Pancreas (tissue), 10 donors: ENCODE measurements at regions not wholly inside any gene's neighbourhood (a gene's known extent, or its start where the extent isn't known, plus 50 kb on each side); places are given as distances from the start of the nearest gene placed in this dataset.

Experiments
- ATAC-seq, 4 donors: fragments of 200-7000 bp; cut with Tn5 transposase; one replicate each; pipeline versions ENCODE4 v1.8.0 to v1.9.1; 2020; ENCODE audit warnings: mild to moderate bottlenecking in 4 of 4, moderate library complexity in 4 of 4
- DNase-seq, 6 donors: peaks; one replicate each; pipeline ENCODE4 v3.0.0-alpha.2; 2020
- FAIRE-seq: peaks from 2 replicates; lab custom pipeline; 2012; peaks lifted over from hg19 to GRCh38; lab: Jason Lieb, UNC
- H3K27ac ChIP-seq, 4 donors: fragments of 200-600 bp; sonication (generic); 1 replicate in 3 of 4; 2 replicates in 1 of 4; pipeline versions ENCODE4 v1.5.0 to v1.8.0; 2020
- H3K27me3 ChIP-seq, 4 donors: fragments of 200-600 bp; one replicate each; pipeline ENCODE4 v1.8.0; 2021
- H3K36me3 ChIP-seq, 3 donors: fragments of 200-600 bp; sonication (generic) in 1 of 3; one replicate each; pipeline versions ENCODE4 v1.5.0 to v1.8.0; 2020 to 2021
- H3K4me1 ChIP-seq, 3 donors: fragments of 200-600 bp; one replicate each; pipeline ENCODE4 v1.8.0; 2021
- H3K4me3 ChIP-seq, 4 donors: fragments of 200-600 bp; sonication (generic) in 2 of 4; one replicate each; pipeline versions ENCODE4 v1.5.0 to v1.8.0; 2020 to 2021
- H3K9me3 ChIP-seq, 4 donors: fragments of 200-600 bp; one replicate each; pipeline ENCODE4 v1.8.0; 2021
- WGBS, 2 donors: extraction: QIAGEN DNeasy Blood & Tissue Kit; methylation state at CpG; one replicate each; pipeline ENCODE4 v1.1.7; 2013; 5-methylcytosine and 5-hydroxymethylcytosine counted together
- intact Hi-C, 3 donors: fragments of 100-400 bp; cut with DNase I; formaldehyde crosslinking; loops; one replicate each; pipeline versions ENCODE4 v1.11.1 to v1.14.2; 2022
- TF ChIP-seq, protein P1 (sequence below), 4 donors: fragments of 200-600 bp; sonication (generic) in 3 of 4; IDR thresholded peaks; one replicate each; pipeline versions ENCODE4 v1.5.0 to v1.8.0; 2021; ENCODE audit warnings: antibody characterized with exemption in 4 of 4
- donor health status: healthy with polysubstance abuse.
- donor health status: DM: no; HTN: no; CAD: no; lungs with moderate emphysema.
- donor health status: DM: no; HTN: no; CAD: no.
- donor health status: control.
- donor health status: control.
- donor health status: Bipolar disorder and iron deficiency.
- donor health status: DM: yes; HTN: yes; CAD: no.
- donor health status: DM: no; HTN: no; CAD: no.
- donor health status: DM: no; HTN: no; CAD: no.
- donor health status: DM: yes; HTN: yes; CAD: no.

GRCh38 chr1:23617084-23617521 lies 57.8 kb upstream of the ID3 start:
- Histone ChIP-seq H3K4me1 (peaks cover 0 to 4% (median 0%) of the 10 kb centered on the region in 3 donors), H3K27ac (no peak overlapping the region), H3K36me3 (no peaks in the 10 kb centered on the region), H3K4me3 (no peak overlapping the region), H3K9me3 (no peaks in the 10 kb centered on the region), H3K27me3 (no peaks in the 10 kb centered on the region)
- DNase-seq (no peak), ATAC-seq (no peak), FAIRE-seq (no peak)
- intact Hi-C loops, result no loop called here
- 66 to 72% methylated on average over 8 of the region's 8 CpGs for WGBS, 2 donors
- TF ChIP-seq, protein P1, sequence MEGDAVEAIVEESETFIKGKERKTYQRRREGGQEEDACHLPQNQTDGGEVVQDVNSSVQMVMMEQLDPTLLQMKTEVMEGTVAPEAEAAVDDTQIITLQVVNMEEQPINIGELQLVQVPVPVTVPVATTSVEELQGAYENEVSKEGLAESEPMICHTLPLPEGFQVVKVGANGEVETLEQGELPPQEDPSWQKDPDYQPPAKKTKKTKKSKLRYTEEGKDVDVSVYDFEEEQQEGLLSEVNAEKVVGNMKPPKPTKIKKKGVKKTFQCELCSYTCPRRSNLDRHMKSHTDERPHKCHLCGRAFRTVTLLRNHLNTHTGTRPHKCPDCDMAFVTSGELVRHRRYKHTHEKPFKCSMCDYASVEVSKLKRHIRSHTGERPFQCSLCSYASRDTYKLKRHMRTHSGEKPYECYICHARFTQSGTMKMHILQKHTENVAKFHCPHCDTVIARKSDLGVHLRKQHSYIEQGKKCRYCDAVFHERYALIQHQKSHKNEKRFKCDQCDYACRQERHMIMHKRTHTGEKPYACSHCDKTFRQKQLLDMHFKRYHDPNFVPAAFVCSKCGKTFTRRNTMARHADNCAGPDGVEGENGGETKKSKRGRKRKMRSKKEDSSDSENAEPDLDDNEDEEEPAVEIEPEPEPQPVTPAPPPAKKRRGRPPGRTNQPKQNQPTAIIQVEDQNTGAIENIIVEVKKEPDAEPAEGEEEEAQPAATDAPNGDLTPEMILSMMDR (IDR thresholded peaks at IDR 0.05), result no peak

DNA sequence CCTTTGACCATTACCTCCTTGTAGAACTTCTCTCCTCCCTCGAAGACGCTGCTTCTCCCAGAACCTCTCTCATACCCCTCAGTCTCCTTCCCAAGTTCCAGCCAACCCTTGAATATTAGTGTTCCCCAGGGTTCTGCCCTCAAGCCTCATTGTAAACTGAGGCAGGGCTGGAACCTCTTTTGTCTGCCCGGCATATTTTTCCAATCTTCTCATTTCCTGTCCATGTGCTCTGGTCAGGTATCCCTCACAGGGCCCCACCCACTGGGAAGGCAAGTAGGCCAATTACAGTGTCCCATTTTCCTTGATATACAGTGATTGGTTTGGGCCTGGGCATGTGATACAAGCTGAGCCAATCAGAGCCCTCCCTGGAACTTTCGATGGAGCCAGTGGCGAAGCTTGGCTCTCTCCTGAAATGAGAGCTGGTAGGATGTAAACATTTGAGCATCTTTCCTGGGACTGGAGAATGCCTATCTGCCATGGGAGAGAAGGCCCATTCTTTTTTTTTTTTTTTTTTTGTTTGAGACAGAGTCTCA lies 57.1 kb upstream of the ID3 start:
- no peak overlapping the region for H3K4me3 ChIP-seq
- 91 to 95% methylated on average over 5 of the region's 5 CpGs for WGBS, 2 donors
- H3K36me3 ChIP-seq, result no peaks in the 10 kb centered on the region
- no peak for ATAC-seq
- intact Hi-C loops, result no loop called here
- peaks cover 0 to 4% (median 0%) of the 10 kb centered on the region in 3 donors for H3K4me1 ChIP-seq
- no peak overlapping the region for H3K27ac ChIP-seq
- TF ChIP-seq, protein P1 (IDR thresholded peaks at IDR 0.05), result no peak
- no peak for FAIRE-seq
- H3K27me3 ChIP-seq, result no peaks in the 10 kb centered on the region
- no peak for DNase-seq
- no peaks in the 10 kb centered on the region for H3K9me3 ChIP-seq

DNA sequence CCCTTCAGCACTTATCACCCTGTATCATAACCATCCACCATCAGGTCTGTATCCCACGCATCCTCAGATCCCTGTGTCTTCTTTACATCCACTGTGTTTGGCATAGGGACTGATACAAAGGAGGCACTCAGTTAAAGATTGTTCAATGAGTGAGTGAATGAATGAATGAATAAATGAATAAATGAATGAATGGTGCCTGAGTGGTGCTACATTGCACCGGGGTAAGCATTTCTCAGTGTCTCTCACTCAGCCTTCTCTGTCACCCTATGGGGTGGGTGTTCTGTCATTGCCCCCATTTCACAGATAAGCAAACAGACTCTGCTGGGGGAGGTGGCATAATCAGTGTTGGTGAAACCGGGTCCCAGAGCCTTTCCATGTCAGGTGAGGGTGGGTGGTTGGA lies 56.6 kb upstream of the ID3 start:
- Histone ChIP-seq H3K9me3 (no peaks in the 10 kb centered on the region), H3K4me3 (no peak overlapping the region), H3K27ac (no peak overlapping the region), H3K36me3 (no peaks in the 10 kb centered on the region), H3K27me3 (no peaks in the 10 kb centered on the region), H3K4me1 (peaks cover 0 to 4% (median 0%) of the 10 kb centered on the region in 3 donors)
- TF ChIP-seq, protein P1 (IDR thresholded peaks at IDR 0.05), result no peak
- 62 to 79% methylated on average over 3 of the region's 3 CpGs for WGBS, 2 donors
- intact Hi-C loops, result no loop called here
- DNase-seq (no peak), FAIRE-seq (no peak), ATAC-seq (no peak)

GRCh38 chr1:23615423-23615822 lies 56.1 kb upstream of the ID3 start:
- FAIRE-seq, result no peak
- Histone ChIP-seq H3K27me3 (no peaks in the 10 kb centered on the region), H3K36me3 (no peaks in the 10 kb centered on the region), H3K4me3 (no peak overlapping the region), H3K4me1 (peaks cover 0 to 4% (median 0%) of the 10 kb centered on the region in 3 donors), H3K27ac (no peak overlapping the region), H3K9me3 (no peaks in the 10 kb centered on the region)
- TF ChIP-seq, protein P1 (IDR thresholded peaks at IDR 0.05), result no peak
- 59 to 65% methylated on average over 6 of the region's 6 CpGs for WGBS, 2 donors
- ATAC-seq, result no peak
- no peak for DNase-seq
- intact Hi-C loops, result no loop called here

DNA sequence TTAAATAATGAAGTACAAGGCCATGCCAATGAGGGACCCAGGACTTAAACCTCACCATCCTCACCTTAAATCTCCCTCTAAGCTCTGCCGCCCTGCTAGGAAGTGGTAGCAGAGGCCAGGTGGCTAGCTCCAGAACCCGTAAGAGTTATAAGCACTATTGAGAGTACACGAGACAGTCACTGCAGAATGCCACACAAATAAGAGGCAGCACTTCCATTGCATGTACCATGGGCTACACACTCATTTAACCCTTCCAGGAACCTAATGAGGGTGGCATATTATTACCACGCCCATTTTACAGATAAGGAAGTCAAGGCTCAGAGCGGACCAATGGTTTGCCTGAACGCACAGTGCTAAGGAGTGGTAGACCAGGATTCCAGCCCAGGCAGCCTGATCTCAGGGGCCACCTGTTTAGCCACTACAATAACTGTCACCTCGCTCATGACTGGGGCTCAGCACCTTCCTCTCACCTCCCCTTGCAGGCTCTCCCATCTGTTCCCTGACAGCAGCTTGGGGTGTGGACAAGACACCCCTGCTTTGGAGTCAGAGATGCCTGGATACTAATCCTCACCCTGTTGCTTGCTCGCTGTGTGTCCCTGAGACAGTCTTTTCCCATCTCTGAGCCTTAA lies 54.8 kb upstream of the ID3 start:
- no peak for FAIRE-seq
- WGBS, 2 donors, result 88 to 90% methylated on average over 8 of the region's 8 CpGs
- intact Hi-C loops, result no loop called here

More for the DNA sequence above, 54.8 kb upstream of the ID3 start:
- DNase-seq (no peak), ATAC-seq (no peak)
- Histone ChIP-seq H3K9me3 (no peaks in the 10 kb centered on the region), H3K27me3 (no peaks in the 10 kb centered on the region), H3K27ac (no peak overlapping the region), H3K4me3 (no peak overlapping the region), H3K36me3 (no peaks in the 10 kb centered on the region), H3K4me1 (no peaks in the 10 kb centered on the region)
- TF ChIP-seq, protein P1 (IDR thresholded peaks at IDR 0.05), result no peak
